ENCODE measurements at regions not wholly inside any gene's neighbourhood (a gene's known extent, or its start where the extent isn't known, plus 50 kb on each side); places are given as distances from the start of the nearest gene placed in this dataset.

- no peak for TF ChIP-seq CTCF (IDR thresholded peaks at IDR 0.05; ENCODE audit: insufficient read depth, low read length)
- no peak for TF ChIP-seq GABPA (IDR thresholded peaks at IDR 0.05; ENCODE audit: low read depth)
These were observed 144.9 kb downstream of the SH3BGRL2 start for GRCh38 chr6:79776076-79776475.

Measured in HL-60 (cell line).